ENCODE measurements at regions not wholly inside any gene's neighbourhood (a gene's known extent, or its start where the extent isn't known, plus 50 kb on each side); places are given as distances from the start of the nearest gene placed in this dataset.

DNA sequence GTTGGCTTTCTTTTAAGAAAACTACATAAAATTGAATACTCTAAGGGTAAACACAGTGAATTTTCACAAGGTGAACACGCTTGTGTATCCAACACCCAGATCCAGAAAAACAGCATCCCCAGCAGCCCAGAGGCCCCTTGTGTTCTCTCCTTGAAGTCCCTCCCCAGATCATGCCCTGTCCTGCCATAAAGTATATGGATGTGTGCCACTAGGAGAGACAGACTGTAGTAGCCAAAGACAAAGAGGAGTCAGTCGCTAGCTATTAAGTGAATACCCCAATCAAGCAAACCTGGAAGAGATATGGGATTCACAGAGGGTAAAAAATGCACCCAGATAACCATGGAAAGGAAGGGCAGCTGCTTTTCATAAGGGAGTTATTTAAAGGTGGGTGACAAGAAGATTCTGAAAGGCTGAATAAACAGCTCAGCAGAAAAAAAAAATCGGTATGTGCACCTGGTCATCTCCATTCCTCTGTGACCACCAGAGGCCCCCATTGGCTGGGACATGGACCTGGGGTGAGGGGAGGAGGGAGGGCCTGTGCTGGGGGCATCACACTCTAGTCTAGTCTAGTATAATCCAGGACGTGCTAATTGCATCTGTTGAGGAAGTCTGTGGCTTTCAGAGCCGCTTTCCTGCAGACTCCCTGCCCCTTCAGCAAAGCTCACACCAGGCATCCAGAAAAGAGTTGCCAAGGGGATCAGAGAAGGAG, 167.3 kb upstream of the NDN start:
- no peaks in the 10 kb centered on the region for H3K27me3 ChIP-seq
- H3K4me3 ChIP-seq: no peak overlapping the region
- H3K36me3 ChIP-seq: no peaks in the 10 kb centered on the region
- intact Hi-C loops (cut with DNase I; ENCODE audit: low total_unique reads): no loop called here
- DNase-seq: no peak
- no peak overlapping the region for H3K27ac ChIP-seq
- no peak for TF ChIP-seq POLR2A (IDR thresholded peaks at IDR 0.05)
- TF ChIP-seq, protein P1, sequence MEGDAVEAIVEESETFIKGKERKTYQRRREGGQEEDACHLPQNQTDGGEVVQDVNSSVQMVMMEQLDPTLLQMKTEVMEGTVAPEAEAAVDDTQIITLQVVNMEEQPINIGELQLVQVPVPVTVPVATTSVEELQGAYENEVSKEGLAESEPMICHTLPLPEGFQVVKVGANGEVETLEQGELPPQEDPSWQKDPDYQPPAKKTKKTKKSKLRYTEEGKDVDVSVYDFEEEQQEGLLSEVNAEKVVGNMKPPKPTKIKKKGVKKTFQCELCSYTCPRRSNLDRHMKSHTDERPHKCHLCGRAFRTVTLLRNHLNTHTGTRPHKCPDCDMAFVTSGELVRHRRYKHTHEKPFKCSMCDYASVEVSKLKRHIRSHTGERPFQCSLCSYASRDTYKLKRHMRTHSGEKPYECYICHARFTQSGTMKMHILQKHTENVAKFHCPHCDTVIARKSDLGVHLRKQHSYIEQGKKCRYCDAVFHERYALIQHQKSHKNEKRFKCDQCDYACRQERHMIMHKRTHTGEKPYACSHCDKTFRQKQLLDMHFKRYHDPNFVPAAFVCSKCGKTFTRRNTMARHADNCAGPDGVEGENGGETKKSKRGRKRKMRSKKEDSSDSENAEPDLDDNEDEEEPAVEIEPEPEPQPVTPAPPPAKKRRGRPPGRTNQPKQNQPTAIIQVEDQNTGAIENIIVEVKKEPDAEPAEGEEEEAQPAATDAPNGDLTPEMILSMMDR (IDR thresholded peaks at IDR 0.05): no peak
- no peaks in the 10 kb centered on the region for H3K4me1 ChIP-seq
- no peaks in the 10 kb centered on the region for H3K9me3 ChIP-seq

GRCh38 chr15:23854912-23855659, 168.0 kb upstream of the NDN start:
- no peak overlapping the region for H3K27ac ChIP-seq
- no peaks in the 10 kb centered on the region for H3K4me1 ChIP-seq
- no peak overlapping the region for H3K4me3 ChIP-seq
- no peak for TF ChIP-seq POLR2A (IDR thresholded peaks at IDR 0.05)
- TF ChIP-seq, protein P1 (IDR thresholded peaks at IDR 0.05): no peak
- no peaks in the 10 kb centered on the region for H3K9me3 ChIP-seq
- no peaks in the 10 kb centered on the region for H3K27me3 ChIP-seq
- intact Hi-C loops (cut with DNase I; ENCODE audit: low total_unique reads): no loop called here
- no peak for DNase-seq
- H3K36me3 ChIP-seq: no peaks in the 10 kb centered on the region

- Histone ChIP-seq H3K4me1 (no peaks in the 10 kb centered on the region), H3K27ac (no peak overlapping the region), H3K27me3 (no peaks in the 10 kb centered on the region), H3K9me3 (no peaks in the 10 kb centered on the region), H3K4me3 (no peak overlapping the region), H3K36me3 (no peaks in the 10 kb centered on the region)
- intact Hi-C loops (cut with DNase I; ENCODE audit: low total_unique reads): no loop called here
- no peak for TF ChIP-seq POLR2A (IDR thresholded peaks at IDR 0.05)
- no peak for DNase-seq
These were observed 168.8 kb upstream of the NDN start for GRCh38 chr15:23855947-23856346.

DNA sequence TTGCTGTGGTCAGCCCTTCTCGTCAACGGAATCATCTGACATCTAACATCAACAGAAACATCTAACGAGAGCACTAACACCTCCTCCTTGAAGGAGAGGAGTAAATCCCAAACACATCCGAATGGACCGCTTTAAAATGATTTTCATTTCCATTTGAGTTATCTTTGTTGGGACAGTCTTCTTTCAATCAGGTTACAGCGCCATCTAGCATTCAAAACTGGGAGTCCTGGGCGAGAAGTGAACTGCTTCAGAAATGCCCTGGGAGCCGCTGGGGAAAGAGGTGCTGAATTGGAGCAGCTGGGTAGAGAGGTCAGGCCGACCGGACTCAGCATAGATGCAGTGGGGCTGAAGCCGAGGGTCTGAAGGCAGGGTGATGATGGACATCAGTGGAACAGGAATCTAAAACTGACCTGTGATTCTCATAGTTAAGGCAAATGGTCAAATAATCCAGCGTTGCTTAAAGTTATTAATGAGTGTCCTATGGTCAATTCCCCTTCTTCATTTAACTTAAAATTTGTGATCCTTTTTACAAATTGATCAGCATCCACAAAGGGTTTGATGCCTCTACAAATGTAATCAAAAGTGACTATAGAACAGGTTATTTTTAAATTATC, 170.0 kb upstream of the NDN start:
- Histone ChIP-seq H3K36me3 (no peaks in the 10 kb centered on the region), H3K4me1 (no peaks in the 10 kb centered on the region), H3K27me3 (no peaks in the 10 kb centered on the region), H3K9me3 (no peaks in the 10 kb centered on the region), H3K4me3 (no peak overlapping the region), H3K27ac (no peak overlapping the region)
- DNase-seq: peak; percentile 28 to 47
- TF ChIP-seq, protein P1 (IDR thresholded peaks at IDR 0.05): peak; percentile 7 to 26 (median 14)
- TF ChIP-seq POLR2A (IDR thresholded peaks at IDR 0.05): no peak
- intact Hi-C loops (cut with DNase I; ENCODE audit: low total_unique reads): no loop called here

DNA sequence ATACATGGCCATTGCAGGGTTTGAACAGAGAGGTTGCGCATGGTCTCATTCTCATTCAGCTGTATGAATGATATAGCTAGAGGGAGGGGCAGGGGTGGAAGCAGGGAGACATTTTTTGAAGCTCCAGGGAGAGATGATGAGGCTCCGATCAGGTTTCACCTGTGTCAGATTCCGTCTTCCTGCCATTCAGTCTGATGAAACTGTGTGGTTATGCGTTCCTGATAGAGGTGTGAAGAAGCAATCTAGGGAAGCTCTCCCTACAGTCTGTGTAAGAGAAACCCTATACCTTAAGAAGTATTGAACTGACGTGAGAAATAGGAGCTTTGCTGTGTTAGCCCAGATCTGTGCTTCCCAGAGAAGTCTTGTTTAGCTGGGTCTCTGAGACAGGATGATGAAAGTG, 171.9 kb upstream of the NDN start:
- Histone ChIP-seq H3K4me3 (no peak overlapping the region), H3K36me3 (no peaks in the 10 kb centered on the region), H3K9me3 (no peaks in the 10 kb centered on the region), H3K27ac (no peak overlapping the region), H3K27me3 (no peaks in the 10 kb centered on the region), H3K4me1 (no peaks in the 10 kb centered on the region)
- no peak for DNase-seq
- intact Hi-C loops (cut with DNase I; ENCODE audit: low total_unique reads): no loop called here
- TF ChIP-seq POLR2A (IDR thresholded peaks at IDR 0.05): no peak
- TF ChIP-seq, protein P1 (IDR thresholded peaks at IDR 0.05): no peak

All from uterus (tissue), 3 donors.